ENCODE measurements at regions not wholly inside any gene's neighbourhood (a gene's known extent, or its start where the extent isn't known, plus 50 kb on each side); places are given as distances from the start of the nearest gene placed in this dataset.

GRCh38 chr18:33517950-33518349 is 60.1 kb upstream of the ASXL3 start:
- TF ChIP-seq GATA2 (IDR thresholded peaks at IDR 0.05; ENCODE audit: low read depth, low read length) (no peak), GATA3 (IDR thresholded peaks at IDR 0.05; ENCODE audit: low read depth, low read length) (no peak)
